ENCODE measurements at regions not wholly inside any gene's neighbourhood (a gene's known extent, or its start where the extent isn't known, plus 50 kb on each side); places are given as distances from the start of the nearest gene placed in this dataset.

DNA sequence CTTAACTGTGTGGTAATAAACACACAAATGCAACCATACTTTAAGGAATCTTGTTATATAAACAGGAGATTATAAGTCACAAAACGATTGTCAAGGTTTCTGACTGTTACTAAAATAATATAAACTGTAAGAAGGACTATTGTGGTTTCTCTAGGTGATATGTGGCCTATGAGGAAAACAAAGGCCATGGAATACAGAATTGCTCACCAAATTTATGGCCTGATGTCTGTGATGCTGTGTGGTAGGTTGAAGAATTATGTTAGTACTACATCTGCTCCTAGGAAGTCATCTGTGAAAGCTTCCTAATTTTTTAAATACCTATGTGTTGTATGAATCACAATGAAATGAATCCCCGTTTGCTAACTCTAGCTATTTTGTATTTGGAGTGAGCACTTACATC, 875.4 kb upstream of the MAP3K7 start:
- Histone ChIP-seq H3K36me3 (replicated peaks in 1 of 2; ENCODE audit: control insufficient read depth in 1 of 2, insufficient read depth in 2 of 2, low read length in 2 of 2) (no peaks in the 10 kb centered on the region), H3K79me2 (ENCODE audit: insufficient read depth, low read length) (no peaks in the 10 kb centered on the region), H3K9ac (ENCODE audit: insufficient read depth, low read length, poor library complexity, severe bottlenecking) (no peak overlapping the region), H3K9me3 (replicated peaks in 1 of 2; ENCODE audit: control insufficient read depth in 1 of 2, insufficient read depth in 1 of 2, low read length in 2 of 2) (no peaks in the 10 kb centered on the region), H3K27me3 (ENCODE audit: control insufficient read depth in 2 of 2, insufficient read depth in 2 of 2, low read length in 2 of 2) (no peaks in the 10 kb centered on the region), H3K4me3 (replicated peaks in 1 of 3; ENCODE audit: low read depth in 2 of 3, low read length in 3 of 3) (no peak overlapping the region), H4K20me1 (ENCODE audit: insufficient read depth, low read length) (no peaks in the 10 kb centered on the region), H3K4me1 (ENCODE audit: control insufficient read depth in 1 of 2, insufficient read depth in 2 of 2, low read length in 2 of 2) (no peaks in the 10 kb centered on the region), H3K27ac (ENCODE audit: low read depth in 1 of 2, low read length in 2 of 2) (no peak overlapping the region), H2AFZ (ENCODE audit: insufficient read depth, low read depth, low read length, poor library complexity, severe bottlenecking) (no peak overlapping the region), H3K4me2 (replicated peaks; ENCODE audit: extremely low read depth, low read length, poor library complexity, severe bottlenecking) (no peak overlapping the region)
- intact Hi-C loops (cut with micrococcal nuclease), result no loop called here
- WGBS (ENCODE audit: insufficient coverage), result no CpG with 5 or more reads among the region's 2 CpGs
- Mint-ChIP-seq H3K27ac (no peak overlapping the region), H3K4me1 (no peaks in the 10 kb centered on the region), H3K9me3 (peaks cover 0 to 5% (median 2%) of the 10 kb centered on the region in 7 donors), H3K4me3 (no peak overlapping the region), H3K27me3 (ENCODE audit: low read depth in 3 of 3) (no peaks in the 10 kb centered on the region), H3K36me3 (no peaks in the 10 kb centered on the region)
- DNase-seq, result no peak
- TF ChIP-seq, protein P1, sequence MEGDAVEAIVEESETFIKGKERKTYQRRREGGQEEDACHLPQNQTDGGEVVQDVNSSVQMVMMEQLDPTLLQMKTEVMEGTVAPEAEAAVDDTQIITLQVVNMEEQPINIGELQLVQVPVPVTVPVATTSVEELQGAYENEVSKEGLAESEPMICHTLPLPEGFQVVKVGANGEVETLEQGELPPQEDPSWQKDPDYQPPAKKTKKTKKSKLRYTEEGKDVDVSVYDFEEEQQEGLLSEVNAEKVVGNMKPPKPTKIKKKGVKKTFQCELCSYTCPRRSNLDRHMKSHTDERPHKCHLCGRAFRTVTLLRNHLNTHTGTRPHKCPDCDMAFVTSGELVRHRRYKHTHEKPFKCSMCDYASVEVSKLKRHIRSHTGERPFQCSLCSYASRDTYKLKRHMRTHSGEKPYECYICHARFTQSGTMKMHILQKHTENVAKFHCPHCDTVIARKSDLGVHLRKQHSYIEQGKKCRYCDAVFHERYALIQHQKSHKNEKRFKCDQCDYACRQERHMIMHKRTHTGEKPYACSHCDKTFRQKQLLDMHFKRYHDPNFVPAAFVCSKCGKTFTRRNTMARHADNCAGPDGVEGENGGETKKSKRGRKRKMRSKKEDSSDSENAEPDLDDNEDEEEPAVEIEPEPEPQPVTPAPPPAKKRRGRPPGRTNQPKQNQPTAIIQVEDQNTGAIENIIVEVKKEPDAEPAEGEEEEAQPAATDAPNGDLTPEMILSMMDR (IDR thresholded peaks at IDR 0.05), result no peak

DNA sequence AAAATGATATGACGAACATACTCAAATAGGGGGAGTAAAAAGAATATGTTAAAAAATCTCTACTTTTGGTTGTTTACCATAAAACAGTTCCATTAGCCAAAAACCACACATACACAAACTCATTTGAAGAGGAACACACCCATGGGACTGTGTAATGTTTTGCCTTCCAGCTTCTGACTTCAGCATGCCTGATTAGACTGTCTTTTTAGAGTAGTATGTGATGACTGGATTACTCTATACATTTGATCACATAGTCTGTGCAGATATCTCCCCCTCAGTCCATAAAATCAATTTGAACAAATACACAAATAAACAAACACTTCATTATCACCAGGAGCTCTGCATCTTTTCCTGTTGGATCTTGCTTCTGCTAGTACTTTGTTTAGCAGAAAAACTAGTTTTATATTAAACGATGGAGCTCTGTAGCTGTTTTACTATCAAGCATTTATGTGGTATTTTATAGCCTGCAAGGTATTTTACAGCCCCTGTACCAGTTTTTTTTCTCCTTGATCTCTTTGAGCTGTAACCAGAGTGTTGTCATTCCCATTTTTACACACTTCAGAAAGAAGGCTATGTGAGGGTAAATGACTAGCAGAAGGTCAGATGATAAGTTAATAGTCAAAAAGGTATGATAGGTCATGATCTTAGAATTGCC, 866.5 kb upstream of the MAP3K7 start:
- Histone ChIP-seq H3K27me3 (ENCODE audit: control insufficient read depth in 2 of 2, insufficient read depth in 2 of 2, low read length in 2 of 2) (no peaks in the 10 kb centered on the region), H3K9me3 (replicated peaks in 1 of 2; ENCODE audit: control insufficient read depth in 1 of 2, insufficient read depth in 1 of 2, low read length in 2 of 2) (no peaks in the 10 kb centered on the region), H3K4me2 (replicated peaks; ENCODE audit: extremely low read depth, low read length, poor library complexity, severe bottlenecking) (no peak overlapping the region), H3K36me3 (replicated peaks in 1 of 2; ENCODE audit: control insufficient read depth in 1 of 2, insufficient read depth in 2 of 2, low read length in 2 of 2) (no peaks in the 10 kb centered on the region), H3K27ac (ENCODE audit: low read depth in 1 of 2, low read length in 2 of 2) (no peak overlapping the region), H2AFZ (ENCODE audit: insufficient read depth, low read depth, low read length, poor library complexity, severe bottlenecking) (no peak overlapping the region), H4K20me1 (ENCODE audit: insufficient read depth, low read length) (no peaks in the 10 kb centered on the region), H3K79me2 (ENCODE audit: insufficient read depth, low read length) (no peaks in the 10 kb centered on the region), H3K4me3 (replicated peaks in 1 of 3; ENCODE audit: low read depth in 2 of 3, low read length in 3 of 3) (no peak overlapping the region), H3K4me1 (ENCODE audit: control insufficient read depth in 1 of 2, insufficient read depth in 2 of 2, low read length in 2 of 2) (no peaks in the 10 kb centered on the region), H3K9ac (ENCODE audit: insufficient read depth, low read length, poor library complexity, severe bottlenecking) (no peak overlapping the region)
- no CpG with 5 or more reads among the region's 2 CpGs for WGBS (ENCODE audit: insufficient coverage)
- peaks cover 0 to 8% (median 2%) of the 10 kb centered on the region in 7 donors for H3K9me3 Mint-ChIP-seq
- DNase-seq, result no peak
- H3K4me3 Mint-ChIP-seq, result no peak overlapping the region
- no peak overlapping the region for H3K27ac Mint-ChIP-seq
- H3K4me1 Mint-ChIP-seq, result no peaks in the 10 kb centered on the region
- H3K27me3 Mint-ChIP-seq (ENCODE audit: low read depth in 3 of 3), result peaks cover 0 to 3% (median 0%) of the 10 kb centered on the region in 3 donors
- intact Hi-C loops (cut with micrococcal nuclease), result no loop called here
- TF ChIP-seq, protein P1 (IDR thresholded peaks at IDR 0.05), result no peak
- H3K36me3 Mint-ChIP-seq, result no peaks in the 10 kb centered on the region
